GM23338 (cell line): ENCODE measurements at regions not wholly inside any gene's neighbourhood (a gene's known extent, or its start where the extent isn't known, plus 50 kb on each side); places are given as distances from the start of the nearest gene placed in this dataset.

Experiments
- ATAC-seq: fragments of 200-7000 bp; cut with Tn5 transposase; 3 replicates; pipeline ENCODE4 v1.9.1; 2020
- DNase-seq: peaks from one replicate; pipeline ENCODE4 v3.0.0-alpha.2; 2015; ENCODE audit warnings: low spot score
- H2AFZ ChIP-seq: fragments of 200-600 bp; sonication (generic); 2 replicates; pipeline ENCODE4 v1.8.0; 2016; ENCODE audit warnings: antibody characterized with exemption, mild to moderate bottlenecking, moderate library complexity
- H3F3A ChIP-seq: fragments of 200-600 bp; sonication (generic); replicated peaks from 2 replicates; pipeline ENCODE4 v1.8.0; 2017; ENCODE audit warnings: antibody characterized with exemption, mixed run types, low read depth
- H3K27ac ChIP-seq: fragments of 200-600 bp; sonication (generic); 2 replicates; pipeline ENCODE4 v1.6.1; 2016; ENCODE audit warnings: low read depth
- H3K27me3 ChIP-seq: fragments of 200-600 bp; sonication (generic); 2 replicates; pipeline ENCODE4 v1.8.0; 2016; ENCODE audit warnings: mild to moderate bottlenecking, mixed run types, moderate library complexity; ENCODE audit not compliant: insufficient read depth
- H3K36me3 ChIP-seq: fragments of 200-600 bp; sonication (generic); 2 replicates; pipeline ENCODE4 v1.8.0; 2016; ENCODE audit warnings: mild to moderate bottlenecking; ENCODE audit not compliant: insufficient read depth
- H3K4me1 ChIP-seq: fragments of 200-600 bp; sonication (generic); 2 replicates; pipeline ENCODE4 v1.8.0; 2016; ENCODE audit warnings: mild to moderate bottlenecking, moderate library complexity; ENCODE audit not compliant: insufficient read depth
- H3K4me2 ChIP-seq: fragments of 200-600 bp; sonication (generic); 2 replicates; pipeline ENCODE4 v1.7.1; 2017; ENCODE audit warnings: mixed run types
- H3K4me3 ChIP-seq: fragments of 200-600 bp; sonication (generic); 2 replicates; pipeline ENCODE4 v1.6.1; 2016; ENCODE audit warnings: mixed run types
- H3K79me2 ChIP-seq: fragments of 200-600 bp; sonication (generic); replicated peaks from 2 replicates; pipeline ENCODE4 v1.8.0; 2017; ENCODE audit warnings: mild to moderate bottlenecking; ENCODE audit not compliant: insufficient read depth
- H3K9me2 ChIP-seq: fragments of 200-600 bp; sonication (generic); 2 replicates; pipeline ENCODE4 v1.8.0; 2017; ENCODE audit not compliant: insufficient read depth
- H4K20me1 ChIP-seq: fragments of 200-600 bp; sonication (generic); replicated peaks from 2 replicates; pipeline ENCODE4 v1.8.0; 2017; ENCODE audit warnings: mild to moderate bottlenecking; ENCODE audit not compliant: insufficient read depth
- H3K27ac Mint-ChIP-seq: 2 replicates; pipeline ENCODE4 v1.8.0; 2020; ENCODE audit warnings: inconsistent platforms, mild to moderate bottlenecking, moderate library complexity, mixed read lengths
- H3K27me3 Mint-ChIP-seq: 3 replicates; pipeline ENCODE4 v1.8.0; 2022; ENCODE audit warnings: low read depth, mild to moderate bottlenecking, moderate library complexity, mixed read lengths, inconsistent platforms; ENCODE audit not compliant: insufficient read depth, poor library complexity
- H3K36me3 Mint-ChIP-seq: 3 replicates; pipeline ENCODE4 v1.8.0; 2021; ENCODE audit warnings: low read depth, mild to moderate bottlenecking, inconsistent platforms, moderate library complexity, mixed read lengths
- H3K4me1 Mint-ChIP-seq: 3 replicates; pipeline ENCODE4 v1.8.0; 2020; ENCODE audit warnings: mild to moderate bottlenecking, inconsistent platforms, mixed read lengths
- H3K4me3 Mint-ChIP-seq: 3 replicates; pipeline ENCODE4 v1.8.0; 2021; ENCODE audit warnings: moderate library complexity, mild to moderate bottlenecking, inconsistent platforms, mixed read lengths
- H3K9me3 Mint-ChIP-seq: 3 replicates; pipeline ENCODE4 v1.8.0; 2020; ENCODE audit warnings: moderate library complexity, mild to moderate bottlenecking, inconsistent platforms, mixed read lengths
- CREB1 ChIP-seq: fragments of 250-450 bp; sonication (Bioruptor Pico); IDR thresholded peaks from 2 replicates; pipeline ENCODE4 v1.5.0; 2020; ENCODE audit warnings: low read depth, mild to moderate bottlenecking, moderate library complexity
- EZH2 ChIP-seq: fragments of 200-600 bp; sonication (generic); IDR thresholded peaks from one replicate; pipeline ENCODE4 v1.8.0; 2017; ENCODE audit warnings: antibody characterized with exemption, mild to moderate bottlenecking, low read depth; ENCODE audit not compliant: unreplicated experiment
- EZH2phosphoT487 ChIP-seq: fragments of 200-600 bp; sonication (generic); IDR thresholded peaks from one replicate; pipeline ENCODE4 v1.8.1; 2018; ENCODE audit warnings: antibody characterized with exemption; ENCODE audit not compliant: unreplicated experiment
- JUNB ChIP-seq: IDR thresholded peaks from one replicate; pipeline ENCODE4 v1.6.1; 2016; ENCODE audit warnings: antibody characterized with exemption; ENCODE audit not compliant: unreplicated experiment
- NANOG ChIP-seq: IDR thresholded peaks from 2 replicates; pipeline ENCODE4 v1.6.1; 2016; ENCODE audit warnings: antibody characterized with exemption, borderline replicate concordance
- POLR2AphosphoS5 ChIP-seq: IDR thresholded peaks from 2 replicates; pipeline ENCODE4 v1.6.1; 2016; ENCODE audit warnings: antibody characterized with exemption, low read depth
- STAT1 ChIP-seq: IDR thresholded peaks from one replicate; pipeline ENCODE4 v1.6.1; 2016; ENCODE audit warnings: antibody characterized with exemption; ENCODE audit not compliant: unreplicated experiment
- ZNF114 ChIP-seq: fragments of 250-450 bp; sonication (Bioruptor Pico); IDR thresholded peaks from 2 replicates; pipeline ENCODE4 v1.5.0; 2020; ENCODE audit warnings: mild to moderate bottlenecking, moderate library complexity
- ZNF462 ChIP-seq: fragments of 250-450 bp; sonication (Bioruptor Pico); IDR thresholded peaks from 2 replicates; pipeline ENCODE4 v1.5.0; 2020; ENCODE audit warnings: mild to moderate bottlenecking, moderate library complexity

GRCh38 chrX:10356979-10357378 is 200.2 kb downstream of the CLCN4 start:
- DNase-seq (no peak), ATAC-seq (no peak)
- H3K4me1 ChIP-seq, result no peaks in the 10 kb centered on the region
- Mint-ChIP-seq H3K4me3 (no peak overlapping the region), H3K4me1 (no peaks in the 10 kb centered on the region), H3K27ac (no peak overlapping the region), H3K27me3 (no peaks in the 10 kb centered on the region), H3K9me3 (no peaks in the 10 kb centered on the region; the same call in 2 of the 3 replicates), H3K36me3 (no peaks in the 10 kb centered on the region)
- no peak overlapping the region for H2AFZ ChIP-seq
- no peak overlapping the region for H3K27ac ChIP-seq
- no peak overlapping the region for H3K4me3 ChIP-seq
- H3K4me2 ChIP-seq, result no peak overlapping the region
- no peaks in the 10 kb centered on the region for H3F3A ChIP-seq
- H3K79me2 ChIP-seq, result no peaks in the 10 kb centered on the region
- no peaks in the 10 kb centered on the region for H4K20me1 ChIP-seq
- H3K9me2 ChIP-seq, result no peaks in the 10 kb centered on the region
- H3K36me3 ChIP-seq, result no peaks in the 10 kb centered on the region
- H3K27me3 ChIP-seq, result no peaks in the 10 kb centered on the region
- TF ChIP-seq ZNF462 (CRISPR knock-in tag), result no peak
- TF ChIP-seq JUNB, result no peak
- TF ChIP-seq ZNF114 (CRISPR knock-in tag), result no peak
- no peak for TF ChIP-seq EZH2phosphoT487
- TF ChIP-seq NANOG, result no peak
- TF ChIP-seq POLR2AphosphoS5, result no peak
- no peak for TF ChIP-seq STAT1
- TF ChIP-seq CREB1 (CRISPR knock-in tag), result no peak
- TF ChIP-seq EZH2, result no peak
